Hepatocyte (in vitro differentiated cells): ENCODE measurements at regions not wholly inside any gene's neighbourhood (a gene's known extent, or its start where the extent isn't known, plus 50 kb on each side); places are given as distances from the start of the nearest gene placed in this dataset.
"Not testable (repeated sequence)": the region's sequence is repeated elsewhere in the genome, so short reads cannot be mapped to it uniquely, and the experiment has no call there.

Experiments used
- DNase-seq: peaks from one replicate; pipeline ENCODE4 v3.0.0-alpha.2; 2016; ENCODE audit warnings: low spot score
- H2AFZ ChIP-seq: fragments of 200-600 bp; sonication (generic); 2 replicates; pipeline ENCODE4 v1.6.0; 2016; ENCODE audit warnings: antibody characterized with exemption, mild to moderate bottlenecking
- H3K27ac ChIP-seq: fragments of 200-600 bp; sonication (generic); 2 replicates; pipeline ENCODE4 v1.5.1; 2016; ENCODE audit warnings: mild to moderate bottlenecking
- H3K27me3 ChIP-seq: fragments of 200-600 bp; sonication (generic); 2 replicates; pipeline ENCODE4 v1.6.1; 2016
- H3K36me3 ChIP-seq: fragments of 200-600 bp; sonication (generic); replicated peaks from 2 replicates; pipeline ENCODE4 v1.5.1; 2016; ENCODE audit warnings: low read depth; ENCODE audit not compliant: insufficient read depth
- H3K4me1 ChIP-seq: fragments of 200-600 bp; sonication (generic); 2 replicates; pipeline ENCODE4 v1.5.1; 2016; ENCODE audit warnings: mild to moderate bottlenecking, moderate library complexity; ENCODE audit not compliant: insufficient read depth
- H3K4me2 ChIP-seq: fragments of 200-600 bp; sonication (generic); 2 replicates; pipeline ENCODE4 v1.6.0; 2016
- H3K4me3 ChIP-seq: fragments of 200-600 bp; sonication (generic); 2 replicates; pipeline ENCODE4 v1.5.1; 2016; ENCODE audit warnings: mild to moderate bottlenecking
- H3K79me2 ChIP-seq: fragments of 200-600 bp; sonication (generic); 2 replicates; pipeline ENCODE4 v1.6.0; 2017; ENCODE audit warnings: mild to moderate bottlenecking
- H3K9me2 ChIP-seq: fragments of 200-600 bp; sonication (generic); replicated peaks from 2 replicates; pipeline ENCODE4 v1.6.0; 2017; ENCODE audit warnings: mild to moderate bottlenecking; ENCODE audit not compliant: insufficient read depth
- H3K9me3 ChIP-seq: fragments of 200-600 bp; sonication (generic); 2 replicates; pipeline ENCODE4 v1.5.1; 2016; ENCODE audit warnings: low read depth, mild to moderate bottlenecking
- H4K20me1 ChIP-seq: fragments of 200-600 bp; sonication (generic); 2 replicates; pipeline ENCODE4 v1.6.0; 2016; ENCODE audit warnings: mild to moderate bottlenecking; ENCODE audit not compliant: insufficient read depth, poor library complexity, severe bottlenecking
- EZH2 ChIP-seq: fragments of 200-600 bp; sonication (generic); IDR thresholded peaks from 2 replicates; pipeline ENCODE4 v1.6.1; 2016; ENCODE audit warnings: antibody characterized with exemption, mild to moderate bottlenecking, borderline replicate concordance
- EZH2phosphoT487 ChIP-seq: fragments of 200-600 bp; sonication (generic); IDR thresholded peaks from one replicate; pipeline ENCODE4 v1.6.1; 2018; ENCODE audit warnings: antibody characterized with exemption, mild to moderate bottlenecking, low read depth, moderate library complexity; ENCODE audit not compliant: unreplicated experiment, severe bottlenecking
- WGBS: methylation state at CpG from one replicate; pipeline ENCODE4 v1.1.6; 2016; ENCODE audit warnings: low lambda C conversion rate; ENCODE audit errors: missing lambda C conversion rate; 5-methylcytosine and 5-hydroxymethylcytosine counted together
- TF ChIP-seq, protein P1 (sequence below): fragments of 200-600 bp; sonication (generic); IDR thresholded peaks from 2 replicates; pipeline ENCODE4 v1.5.1; 2016; ENCODE audit warnings: antibody characterized with exemption, mild to moderate bottlenecking; ENCODE audit not compliant: poor library complexity

GRCh38 chr3:73832426-73832825, 207.7 kb upstream of the PDZRN3 start:
- WGBS = 50% methylated on average over 3 of the region's 3 CpGs
- H3K4me3 ChIP-seq = no peak overlapping the region
- H2AFZ ChIP-seq = no peak overlapping the region
- H3K9me3 ChIP-seq = peaks cover 17% of the 10 kb centered on the region
- DNase-seq = no peak
- H3K4me1 ChIP-seq = peaks cover 6% of the 10 kb centered on the region
- H3K4me2 ChIP-seq = no peak overlapping the region
- TF ChIP-seq, protein P1, sequence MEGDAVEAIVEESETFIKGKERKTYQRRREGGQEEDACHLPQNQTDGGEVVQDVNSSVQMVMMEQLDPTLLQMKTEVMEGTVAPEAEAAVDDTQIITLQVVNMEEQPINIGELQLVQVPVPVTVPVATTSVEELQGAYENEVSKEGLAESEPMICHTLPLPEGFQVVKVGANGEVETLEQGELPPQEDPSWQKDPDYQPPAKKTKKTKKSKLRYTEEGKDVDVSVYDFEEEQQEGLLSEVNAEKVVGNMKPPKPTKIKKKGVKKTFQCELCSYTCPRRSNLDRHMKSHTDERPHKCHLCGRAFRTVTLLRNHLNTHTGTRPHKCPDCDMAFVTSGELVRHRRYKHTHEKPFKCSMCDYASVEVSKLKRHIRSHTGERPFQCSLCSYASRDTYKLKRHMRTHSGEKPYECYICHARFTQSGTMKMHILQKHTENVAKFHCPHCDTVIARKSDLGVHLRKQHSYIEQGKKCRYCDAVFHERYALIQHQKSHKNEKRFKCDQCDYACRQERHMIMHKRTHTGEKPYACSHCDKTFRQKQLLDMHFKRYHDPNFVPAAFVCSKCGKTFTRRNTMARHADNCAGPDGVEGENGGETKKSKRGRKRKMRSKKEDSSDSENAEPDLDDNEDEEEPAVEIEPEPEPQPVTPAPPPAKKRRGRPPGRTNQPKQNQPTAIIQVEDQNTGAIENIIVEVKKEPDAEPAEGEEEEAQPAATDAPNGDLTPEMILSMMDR = no peak
- no peak for TF ChIP-seq EZH2phosphoT487
- no peak for TF ChIP-seq EZH2
- H3K27ac ChIP-seq = no peak overlapping the region
- H3K36me3 ChIP-seq = no peaks in the 10 kb centered on the region
- H3K79me2 ChIP-seq = no peaks in the 10 kb centered on the region
- no peaks in the 10 kb centered on the region for H4K20me1 ChIP-seq
- H3K9me2 ChIP-seq = no peaks in the 10 kb centered on the region
- H3K27me3 ChIP-seq = no peaks in the 10 kb centered on the region

- Histone ChIP-seq H3K4me3 (no peak overlapping the region), H3K79me2 (no peaks in the 10 kb centered on the region), H3K27me3 (no peaks in the 10 kb centered on the region), H3K36me3 (no peaks in the 10 kb centered on the region), H4K20me1 (no peaks in the 10 kb centered on the region), H2AFZ (peak overlapping the region; percentile 12), H3K9me3 (no peaks in the 10 kb centered on the region), H3K9me2 (no peaks in the 10 kb centered on the region), H3K4me1 (peaks cover 21% of the 10 kb centered on the region), H3K4me2 (peak overlapping the region; percentile 48), H3K27ac (peak overlapping the region; percentile 83)
- 92% methylated on average over 3 of the region's 3 CpGs for WGBS
- TF ChIP-seq EZH2phosphoT487 = no peak
- no peak for TF ChIP-seq EZH2
- TF ChIP-seq, protein P1 = no peak
- DNase-seq = no peak
Measured at GRCh38 chr3:73828348-73828747, 203.6 kb upstream of the PDZRN3 start.

DNA sequence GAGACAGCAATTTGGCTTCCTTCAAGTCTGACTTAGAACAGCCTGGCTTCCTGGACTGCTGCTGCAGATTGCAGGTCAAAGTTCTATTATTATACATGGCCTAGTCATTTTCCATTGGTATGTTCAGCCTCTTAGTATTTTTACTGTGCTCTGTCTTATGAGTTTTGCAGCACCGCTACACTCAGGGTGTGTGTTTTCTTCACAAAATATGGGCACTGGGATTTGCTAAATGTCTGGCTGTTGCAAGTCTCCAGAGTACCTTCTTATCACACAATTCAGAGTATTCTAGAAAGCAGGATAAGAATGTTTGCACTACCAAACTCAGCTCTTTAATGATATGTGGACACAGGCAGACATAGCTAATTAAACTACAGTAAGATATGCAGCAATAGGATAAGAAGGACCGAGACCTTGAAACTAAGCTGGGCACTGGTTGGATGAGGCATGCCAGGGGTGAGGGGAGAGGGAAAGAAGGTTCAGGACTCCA, 203.0 kb upstream of the PDZRN3 start:
- DNase-seq = peak; percentile 56
- Histone ChIP-seq H3K27ac (peak overlapping the region; percentile 83), H3K4me3 (no peak overlapping the region), H3K79me2 (no peaks in the 10 kb centered on the region), H3K9me2 (no peaks in the 10 kb centered on the region), H3K27me3 (no peaks in the 10 kb centered on the region), H3K9me3 (no peaks in the 10 kb centered on the region), H3K4me2 (peak overlapping the region; percentile 48), H2AFZ (no peak overlapping the region), H4K20me1 (no peaks in the 10 kb centered on the region), H3K36me3 (no peaks in the 10 kb centered on the region), H3K4me1 (peaks cover 21% of the 10 kb centered on the region)
- TF ChIP-seq, protein P1 = no peak
- 45% methylated on average over 2 of the region's 2 CpGs for WGBS

DNA sequence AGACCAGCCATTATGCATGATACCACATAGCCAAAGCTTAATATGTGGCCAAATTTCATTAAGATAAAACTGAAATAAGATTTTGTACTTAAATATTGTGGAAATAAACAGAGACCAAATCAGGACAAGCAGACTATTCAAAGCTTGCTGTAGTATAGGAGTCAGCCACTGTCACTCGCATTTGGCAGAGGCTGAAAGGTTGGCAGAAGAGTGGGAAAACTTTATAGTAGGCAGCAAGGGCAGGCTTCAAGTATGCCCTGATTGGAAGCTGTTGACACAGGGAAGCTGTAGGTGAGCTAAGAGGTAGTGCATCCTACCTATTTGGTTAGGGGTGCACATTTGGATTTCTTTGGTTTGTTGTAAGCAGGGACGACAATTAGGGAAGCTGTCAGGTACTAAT, 202.5 kb upstream of the PDZRN3 start:
- H3K79me2 ChIP-seq = no peaks in the 10 kb centered on the region
- WGBS = 71% methylated on average over 2 of the region's 2 CpGs
- TF ChIP-seq EZH2 (no peak), EZH2phosphoT487 (no peak)
- TF ChIP-seq, protein P1 = no peak
- no peaks in the 10 kb centered on the region for H3K36me3 ChIP-seq
- H3K4me2 ChIP-seq = peak overlapping the region; percentile 48
- H3K27me3 ChIP-seq = no peaks in the 10 kb centered on the region
- H2AFZ ChIP-seq = no peak overlapping the region
- H4K20me1 ChIP-seq = no peaks in the 10 kb centered on the region
- no peaks in the 10 kb centered on the region for H3K9me2 ChIP-seq
- no peak overlapping the region for H3K4me3 ChIP-seq
- no peak for DNase-seq
- H3K4me1 ChIP-seq = peaks cover 21% of the 10 kb centered on the region
- no peaks in the 10 kb centered on the region for H3K9me3 ChIP-seq
- peak overlapping the region; percentile 83 for H3K27ac ChIP-seq

DNA sequence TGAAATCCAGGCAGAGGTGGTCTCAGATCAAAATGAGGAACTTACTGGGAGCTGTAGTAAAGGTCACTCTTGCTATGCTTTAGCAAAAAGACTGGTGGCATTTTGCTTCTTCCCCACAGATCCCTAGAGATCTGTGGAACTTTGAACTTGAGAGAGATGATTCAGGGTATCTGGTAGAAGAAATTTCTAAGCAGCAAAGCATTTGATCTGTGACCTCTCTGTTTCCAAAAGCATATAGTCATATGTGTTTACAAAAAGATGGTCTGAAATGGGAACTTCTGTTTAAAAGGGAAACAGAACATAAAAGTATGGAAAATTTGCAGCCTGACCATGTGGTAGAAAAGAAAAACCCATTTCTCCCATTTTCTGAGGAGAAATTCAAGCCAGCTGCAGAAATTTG, 196.2 kb upstream of the PDZRN3 start:
- H2AFZ ChIP-seq, H3K27ac ChIP-seq, H3K9me3 ChIP-seq, H3K79me2 ChIP-seq, H3K4me3 ChIP-seq, H3K36me3 ChIP-seq, DNase-seq, H3K27me3 ChIP-seq, H3K9me2 ChIP-seq, H3K4me2 ChIP-seq, H3K4me1 ChIP-seq, H4K20me1 ChIP-seq: not testable (repeated sequence)
